H9 (cell line): ENCODE measurements at regions not wholly inside any gene's neighbourhood (a gene's known extent, or its start where the extent isn't known, plus 50 kb on each side); places are given as distances from the start of the nearest gene placed in this dataset.

Source experiments
- DNase-seq: peaks from one replicate; pipeline ENCODE4 v3.0.0-alpha.2; 2017
- H2AFZ ChIP-seq: one replicate; pipeline ENCODE4 v1.6.1; 2013; ENCODE audit warnings: mild to moderate bottlenecking, low read length, control low read depth, moderate library complexity
- H2AK5ac ChIP-seq: 2 replicates; pipeline ENCODE4 v1.6.1; 2013; ENCODE audit warnings: low read length, control low read depth, mixed read lengths; ENCODE audit not compliant: insufficient read length
- H2BK120ac ChIP-seq: one replicate; pipeline ENCODE4 v1.6.1; 2013; ENCODE audit warnings: low read depth, mild to moderate bottlenecking, low read length, control low read depth, inconsistent platforms; ENCODE audit not compliant: poor library complexity, severe bottlenecking
- H2BK12ac ChIP-seq: 2 replicates; pipeline ENCODE4 v1.6.1; 2013; ENCODE audit warnings: low read length, control low read depth, mixed read lengths, low read depth; ENCODE audit not compliant: insufficient read length
- H2BK15ac ChIP-seq: 2 replicates; pipeline ENCODE4 v1.6.1; 2013; ENCODE audit warnings: low read depth, low read length, control low read depth
- H2BK20ac ChIP-seq: one replicate; pipeline ENCODE4 v1.6.1; 2013; ENCODE audit warnings: low read depth, mild to moderate bottlenecking, low read length, control low read depth, inconsistent platforms; ENCODE audit not compliant: poor library complexity, severe bottlenecking
- H2BK5ac ChIP-seq: 2 replicates; pipeline ENCODE4 v1.6.1; 2013; ENCODE audit warnings: low read length, control low read depth, mixed read lengths; ENCODE audit not compliant: insufficient read length
- H3K14ac ChIP-seq: 2 replicates; pipeline ENCODE4 v1.6.1; 2013; ENCODE audit warnings: low read length, control low read depth; ENCODE audit not compliant: insufficient read depth
- H3K18ac ChIP-seq: 2 replicates; pipeline ENCODE4 v1.6.1; 2013; ENCODE audit warnings: low read depth, mild to moderate bottlenecking, mixed read lengths, low read length, control low read depth; ENCODE audit not compliant: insufficient read length
- H3K23ac ChIP-seq: 2 replicates; pipeline ENCODE4 v1.6.1; 2013; ENCODE audit warnings: low read length, control low read depth, mixed read lengths, low read depth; ENCODE audit not compliant: insufficient read length
- H3K23me2 ChIP-seq: 2 replicates; pipeline ENCODE4 v1.6.1; 2013; ENCODE audit warnings: low read depth, mild to moderate bottlenecking, mixed read lengths, low read length, control low read depth; ENCODE audit not compliant: insufficient read length, poor library complexity, severe bottlenecking
- H3K27ac ChIP-seq: 2 replicates; pipeline ENCODE4 v1.5.1; 2013; ENCODE audit warnings: low read length, control low read depth, mixed read lengths, low read depth; ENCODE audit not compliant: insufficient read length
- H3K27me3 ChIP-seq: 2 replicates; pipeline ENCODE4 v1.6.1; 2013; ENCODE audit warnings: low read length, control low read depth, inconsistent platforms; ENCODE audit not compliant: insufficient read depth
- H3K4ac ChIP-seq: 2 replicates; pipeline ENCODE4 v1.6.1; 2013; ENCODE audit warnings: low read depth, mild to moderate bottlenecking, control low read depth, inconsistent platforms, low read length, moderate library complexity
- H3K4me1 ChIP-seq: 2 replicates; pipeline ENCODE4 v1.6.1; 2013; ENCODE audit warnings: low read length, control low read depth, inconsistent platforms; ENCODE audit not compliant: insufficient read depth
- H3K4me2 ChIP-seq: 2 replicates; pipeline ENCODE4 v1.6.1; 2013; ENCODE audit warnings: low read length, control low read depth, mixed read lengths; ENCODE audit not compliant: insufficient read length, insufficient read depth
- H3K56ac ChIP-seq: 2 replicates; pipeline ENCODE4 v1.6.1; 2013; ENCODE audit warnings: low read depth, mild to moderate bottlenecking, mixed read lengths, low read length, control low read depth; ENCODE audit not compliant: insufficient read length
- H3K79me1 ChIP-seq: 2 replicates; pipeline ENCODE4 v1.6.1; 2013; ENCODE audit warnings: low read depth, mild to moderate bottlenecking, moderate library complexity, low read length, control low read depth, inconsistent platforms; ENCODE audit not compliant: insufficient read depth, poor library complexity, severe bottlenecking
- H3K79me2 ChIP-seq: 2 replicates; pipeline ENCODE4 v1.6.1; 2013; ENCODE audit warnings: low read length, control low read depth, inconsistent platforms; ENCODE audit not compliant: insufficient read depth
- H3K9ac ChIP-seq: 2 replicates; pipeline ENCODE4 v1.6.1; 2013; ENCODE audit warnings: low read length, control low read depth, mixed read lengths; ENCODE audit not compliant: insufficient read length; ENCODE audit errors: extremely low read depth
- H3K9me3 ChIP-seq: one replicate; pipeline ENCODE4 v1.6.1; 2013; ENCODE audit warnings: low read depth, low read length, inconsistent platforms; ENCODE audit not compliant: control insufficient read depth
- H3T11ph ChIP-seq: one replicate; pipeline ENCODE4 v1.6.1; 2013; ENCODE audit warnings: mild to moderate bottlenecking, low read length, control low read depth, inconsistent platforms
- H4K20me1 ChIP-seq: one replicate; pipeline ENCODE4 v1.6.1; 2013; ENCODE audit not compliant: control insufficient read depth, insufficient read length, insufficient read depth
- H4K5ac ChIP-seq: 2 replicates; pipeline ENCODE4 v1.6.1; 2013; ENCODE audit warnings: low read depth, mild to moderate bottlenecking, mixed read lengths, low read length, control low read depth; ENCODE audit not compliant: insufficient read length
- H4K8ac ChIP-seq: replicated peaks from 2 replicates; pipeline ENCODE4 v1.6.1; 2013; ENCODE audit warnings: low read length, control low read depth, mixed read lengths, low read depth; ENCODE audit not compliant: insufficient read length
- H4K91ac ChIP-seq: 2 replicates; pipeline ENCODE4 v1.6.1; 2013; ENCODE audit warnings: low read depth, mild to moderate bottlenecking, moderate library complexity, mixed read lengths, low read length, control low read depth; ENCODE audit not compliant: insufficient read length
- H3K27ac Mint-ChIP-seq, 3 experiments: 2 replicates in 2 of 3; 3 replicates in 1 of 3; pipeline ENCODE4 v1.8.0; 2020 to 2021; ENCODE audit warnings: mixed read lengths in 3 of 3, mild to moderate bottlenecking in 1 of 3, moderate library complexity in 1 of 3
- H3K27me3 Mint-ChIP-seq: 2 replicates; pipeline ENCODE4 v1.8.0; 2021; ENCODE audit warnings: low read depth, mild to moderate bottlenecking, moderate library complexity, mixed read lengths
- H3K36me3 Mint-ChIP-seq, 3 experiments: 2 replicates in 2 of 3; 3 replicates in 1 of 3; pipeline ENCODE4 v1.8.0; 2020 to 2021; ENCODE audit warnings: low read depth in 3 of 3, mixed read lengths in 3 of 3; ENCODE audit not compliant: insufficient read depth in 1 of 3
- H3K4me1 Mint-ChIP-seq, 2 experiments: 2 replicates each; pipeline ENCODE4 v1.8.0; 2020; ENCODE audit warnings: mixed read lengths in 2 of 2
- H3K4me3 Mint-ChIP-seq, 2 experiments: 2 replicates in 1 of 2; 3 replicates in 1 of 2; pipeline ENCODE4 v1.8.0; 2020 to 2021; ENCODE audit warnings: mild to moderate bottlenecking in 2 of 2, mixed read lengths in 2 of 2, moderate library complexity in 1 of 2
- H3K9me3 Mint-ChIP-seq, 2 experiments: 2 replicates in 1 of 2; 3 replicates in 1 of 2; pipeline ENCODE4 v1.8.0; 2020; ENCODE audit warnings: mild to moderate bottlenecking in 2 of 2, mixed read lengths in 2 of 2, moderate library complexity in 1 of 2
- WGBS: extraction: QIAGEN DNeasy Blood & Tissue Kit; methylation state at CpG from one replicate; pipeline ENCODE4 v1.1.7; 2013; ENCODE audit warnings: missing lambda C conversion rate, low lambda C conversion rate, mixed read lengths; ENCODE audit not compliant: insufficient read length; ENCODE audit errors: extremely low coverage; 5-methylcytosine and 5-hydroxymethylcytosine counted together
- TF ChIP-seq, protein P1 (sequence below): fragments of 200-600 bp; sonication (generic); conservative IDR thresholded peaks from 3 replicates; pipeline ENCODE4 v1.8.0; 2021; ENCODE audit warnings: antibody characterized with exemption, mild to moderate bottlenecking

DNA sequence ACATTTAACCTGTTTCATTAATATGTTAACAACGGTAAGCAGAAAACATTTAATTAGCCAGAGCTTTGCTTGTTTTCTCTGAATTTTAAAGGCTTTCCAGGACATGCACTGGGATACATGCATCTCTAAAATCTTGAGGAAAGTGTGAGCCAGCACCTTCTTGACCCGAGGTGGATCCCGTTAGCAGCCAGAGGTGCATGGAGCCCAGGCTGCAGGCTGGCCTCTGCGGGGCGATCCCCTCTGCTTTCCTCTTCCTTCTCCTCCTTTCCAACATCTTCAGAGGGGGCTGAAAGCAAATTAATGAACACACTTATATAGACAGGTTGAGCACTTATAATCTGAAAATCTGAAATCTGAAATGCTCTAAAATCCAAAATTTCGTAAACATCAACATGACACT, 128.7 kb upstream of the CST7 start:
- no peak overlapping the region for H2BK5ac ChIP-seq
- no peak overlapping the region for H3K23ac ChIP-seq
- no peaks in the 10 kb centered on the region for H3K79me1 ChIP-seq
- H3K4me3 Mint-ChIP-seq = no peak overlapping the region
- no CpG with 5 or more reads among the region's 6 CpGs for WGBS
- no peak overlapping the region for H2BK120ac ChIP-seq
- H3K36me3 Mint-ChIP-seq = no peaks in the 10 kb centered on the region
- no peak overlapping the region for H2BK12ac ChIP-seq
- H2AK5ac ChIP-seq = no peak overlapping the region
- no peak overlapping the region for H3K18ac ChIP-seq
- no peaks in the 10 kb centered on the region; a peak in 1 of 5 replicates for H3K9me3 Mint-ChIP-seq
- H3K27me3 Mint-ChIP-seq = no peaks in the 10 kb centered on the region
- TF ChIP-seq, protein P1, sequence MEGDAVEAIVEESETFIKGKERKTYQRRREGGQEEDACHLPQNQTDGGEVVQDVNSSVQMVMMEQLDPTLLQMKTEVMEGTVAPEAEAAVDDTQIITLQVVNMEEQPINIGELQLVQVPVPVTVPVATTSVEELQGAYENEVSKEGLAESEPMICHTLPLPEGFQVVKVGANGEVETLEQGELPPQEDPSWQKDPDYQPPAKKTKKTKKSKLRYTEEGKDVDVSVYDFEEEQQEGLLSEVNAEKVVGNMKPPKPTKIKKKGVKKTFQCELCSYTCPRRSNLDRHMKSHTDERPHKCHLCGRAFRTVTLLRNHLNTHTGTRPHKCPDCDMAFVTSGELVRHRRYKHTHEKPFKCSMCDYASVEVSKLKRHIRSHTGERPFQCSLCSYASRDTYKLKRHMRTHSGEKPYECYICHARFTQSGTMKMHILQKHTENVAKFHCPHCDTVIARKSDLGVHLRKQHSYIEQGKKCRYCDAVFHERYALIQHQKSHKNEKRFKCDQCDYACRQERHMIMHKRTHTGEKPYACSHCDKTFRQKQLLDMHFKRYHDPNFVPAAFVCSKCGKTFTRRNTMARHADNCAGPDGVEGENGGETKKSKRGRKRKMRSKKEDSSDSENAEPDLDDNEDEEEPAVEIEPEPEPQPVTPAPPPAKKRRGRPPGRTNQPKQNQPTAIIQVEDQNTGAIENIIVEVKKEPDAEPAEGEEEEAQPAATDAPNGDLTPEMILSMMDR = no peak
- H4K91ac ChIP-seq = no peak overlapping the region
- no peak overlapping the region for H2AFZ ChIP-seq
- no peak overlapping the region for H3K4me2 ChIP-seq
- H3K9ac ChIP-seq = no peak overlapping the region
- H3K27me3 ChIP-seq = no peaks in the 10 kb centered on the region
- no peaks in the 10 kb centered on the region for H3K9me3 ChIP-seq
- no peak overlapping the region for H2BK15ac ChIP-seq
- H3K27ac ChIP-seq = no peak overlapping the region
- H3K79me2 ChIP-seq = no peaks in the 10 kb centered on the region
- no peaks in the 10 kb centered on the region for H4K20me1 ChIP-seq
- no peak overlapping the region for H3K14ac ChIP-seq
- H3K23me2 ChIP-seq = no peaks in the 10 kb centered on the region
- no peak overlapping the region for H2BK20ac ChIP-seq
- H4K5ac ChIP-seq = no peak overlapping the region
- H3T11ph ChIP-seq = no peak overlapping the region
- H3K27ac Mint-ChIP-seq = no peak overlapping the region
- no peak for DNase-seq
- no peak overlapping the region for H3K4ac ChIP-seq
- no peak overlapping the region for H3K56ac ChIP-seq
- H3K4me1 Mint-ChIP-seq = no peaks in the 10 kb centered on the region
- H3K4me1 ChIP-seq = no peaks in the 10 kb centered on the region
- H4K8ac ChIP-seq = no peak overlapping the region
